ENCODE measurements at regions not wholly inside any gene's neighbourhood (a gene's known extent, or its start where the extent isn't known, plus 50 kb on each side); places are given as distances from the start of the nearest gene placed in this dataset.

GRCh38 chr9:1429297-1429696 is 379.1 kb downstream of the DMRT2 start:
- no peak for DNase-seq (ENCODE audit: low spot score)

- no peak for DNase-seq (ENCODE audit: low spot score)
Measured at GRCh38 chr9:1431461-1431860, 381.3 kb downstream of the DMRT2 start.

GRCh38 chr9:1434052-1434767 is 384.1 kb downstream of the DMRT2 start:
- DNase-seq (ENCODE audit: low spot score): no peak

GRCh38 chr9:1434811-1435210 is 384.7 kb downstream of the DMRT2 start:
- DNase-seq (ENCODE audit: low spot score): no peak

GRCh38 chr9:1440256-1440655 is 390.1 kb downstream of the DMRT2 start:
- no peak for DNase-seq (ENCODE audit: low spot score)

GRCh38 chr9:1442105-1442504 is 391.9 kb downstream of the DMRT2 start:
- DNase-seq (ENCODE audit: low spot score): no peak

- no peak for DNase-seq (ENCODE audit: low spot score)
Measured at GRCh38 chr9:1443450-1443849, 393.3 kb downstream of the DMRT2 start.

- DNase-seq (ENCODE audit: low spot score): no peak
Measured at GRCh38 chr9:1446671-1447070, 396.5 kb downstream of the DMRT2 start.

GRCh38 chr9:1453636-1454035 is 403.5 kb downstream of the DMRT2 start:
- no peak for DNase-seq (ENCODE audit: low spot score)

- DNase-seq (ENCODE audit: low spot score): no peak
Measured at GRCh38 chr9:1454211-1454610, 404.1 kb downstream of the DMRT2 start.

GRCh38 chr9:1454616-1455347 is 404.6 kb downstream of the DMRT2 start:
- DNase-seq (ENCODE audit: low spot score): no peak

GRCh38 chr9:1455766-1456165 is 405.6 kb downstream of the DMRT2 start:
- no peak for DNase-seq (ENCODE audit: low spot score)

GRCh38 chr9:1456301-1457024 is 406.3 kb downstream of the DMRT2 start:
- no peak for DNase-seq (ENCODE audit: low spot score)

- DNase-seq (ENCODE audit: low spot score): no peak
Measured at GRCh38 chr9:1457460-1457859, 407.3 kb downstream of the DMRT2 start.

GRCh38 chr9:1458503-1458902 is 408.3 kb downstream of the DMRT2 start:
- DNase-seq (ENCODE audit: low spot score): no peak

GRCh38 chr9:1460143-1460769 is 410.1 kb downstream of the DMRT2 start:
- no peak for DNase-seq (ENCODE audit: low spot score)

GRCh38 chr9:1461812-1462211 is 411.7 kb downstream of the DMRT2 start:
- no peak for DNase-seq (ENCODE audit: low spot score)

GRCh38 chr9:1462626-1463308 is 412.6 kb downstream of the DMRT2 start:
- DNase-seq (ENCODE audit: low spot score): no peak

GRCh38 chr9:1469996-1470395 is 419.8 kb downstream of the DMRT2 start:
- DNase-seq (ENCODE audit: low spot score): no peak

- no peak for DNase-seq (ENCODE audit: low spot score)
Measured at GRCh38 chr9:1473956-1474634, 423.9 kb downstream of the DMRT2 start.

- DNase-seq (ENCODE audit: low spot score): no peak
Measured at GRCh38 chr9:1474671-1475070, 424.5 kb downstream of the DMRT2 start.
